Jurkat, Clone E6-1 (cell line): ENCODE measurements at regions not wholly inside any gene's neighbourhood (a gene's known extent, or its start where the extent isn't known, plus 50 kb on each side); places are given as distances from the start of the nearest gene placed in this dataset.

Experiments used
- DNase-seq: peaks from one replicate; pipeline ENCODE4 v3.0.0-alpha.2; 2011; ENCODE audit warnings: low read depth, low spot score
- H3K4me3 ChIP-seq: 2 replicates; pipeline ENCODE4 v1.5.1; 2011; ENCODE audit warnings: mild to moderate bottlenecking, low read length, control low read depth, moderate library complexity

DNA sequence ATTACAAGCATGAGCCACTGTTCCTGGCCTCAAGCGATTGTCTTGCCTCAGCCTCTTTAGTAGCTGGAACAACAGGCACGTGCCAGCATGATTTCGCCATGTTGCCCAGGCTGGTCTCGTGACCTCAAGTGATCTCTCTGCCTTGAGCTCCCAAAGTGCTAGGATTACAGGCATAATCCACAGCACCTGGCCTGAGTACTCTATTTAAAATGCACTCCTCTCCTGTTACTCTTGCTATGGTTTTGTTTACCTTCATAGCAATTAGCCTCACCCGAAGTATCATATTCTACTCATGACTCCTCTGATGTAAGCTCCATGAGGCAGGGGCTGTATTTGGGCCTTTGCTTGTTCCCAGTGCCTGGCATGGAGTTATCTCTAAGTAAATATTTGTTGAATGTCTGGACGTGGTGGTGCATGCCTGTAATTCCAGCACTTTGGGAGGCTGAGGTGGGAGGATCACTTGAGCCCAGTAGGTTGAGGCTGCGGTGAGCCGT lies 92.5 kb upstream of the SLC34A2 start:
- no peak for DNase-seq
- no peak overlapping the region for H3K4me3 ChIP-seq

- no peak for DNase-seq
- no peak overlapping the region for H3K4me3 ChIP-seq
Observed at GRCh38 chr4:25564836-25565235, 90.8 kb upstream of the SLC34A2 start.

DNA sequence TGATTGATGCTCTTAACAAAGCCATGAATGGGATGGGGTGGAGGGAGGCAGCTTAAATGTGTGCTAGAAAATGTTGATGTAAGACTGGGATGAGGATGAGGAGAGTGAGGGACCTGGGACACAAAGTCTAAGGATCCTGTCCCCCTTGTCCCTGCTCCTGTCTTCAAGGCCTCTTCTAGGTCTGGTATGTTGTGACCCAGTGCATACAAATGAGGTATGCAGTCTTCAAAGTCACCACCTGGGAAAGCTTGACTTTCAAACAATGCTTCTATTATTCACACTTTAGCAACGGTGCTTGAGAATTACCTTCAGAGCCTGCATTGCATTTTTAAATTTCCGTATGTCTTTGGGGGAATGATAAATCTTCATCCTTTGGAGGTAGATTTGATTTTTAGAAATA lies 88.4 kb upstream of the SLC34A2 start:
- DNase-seq = no peak
- H3K4me3 ChIP-seq = no peak overlapping the region

DNA sequence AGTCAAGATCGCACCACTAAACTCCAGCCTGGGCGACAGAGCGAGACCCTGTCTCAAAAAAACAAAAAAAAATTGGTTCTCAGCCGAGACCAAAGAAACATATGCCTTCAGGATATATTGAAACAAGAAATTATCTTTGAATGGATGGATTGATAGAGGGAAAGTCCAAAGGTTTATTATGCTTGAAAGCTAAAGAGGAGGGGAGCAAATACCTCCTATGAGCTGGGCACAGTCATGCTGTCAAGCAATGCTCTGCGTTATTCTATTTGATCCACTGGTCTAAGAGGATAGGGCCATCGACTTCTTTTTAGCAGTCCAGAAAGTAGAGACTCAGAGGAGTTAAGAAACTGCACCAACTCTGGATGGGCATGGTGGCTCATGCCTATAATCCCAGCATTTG lies 85.9 kb upstream of the SLC34A2 start:
- no peak for DNase-seq
- no peak overlapping the region for H3K4me3 ChIP-seq

DNA sequence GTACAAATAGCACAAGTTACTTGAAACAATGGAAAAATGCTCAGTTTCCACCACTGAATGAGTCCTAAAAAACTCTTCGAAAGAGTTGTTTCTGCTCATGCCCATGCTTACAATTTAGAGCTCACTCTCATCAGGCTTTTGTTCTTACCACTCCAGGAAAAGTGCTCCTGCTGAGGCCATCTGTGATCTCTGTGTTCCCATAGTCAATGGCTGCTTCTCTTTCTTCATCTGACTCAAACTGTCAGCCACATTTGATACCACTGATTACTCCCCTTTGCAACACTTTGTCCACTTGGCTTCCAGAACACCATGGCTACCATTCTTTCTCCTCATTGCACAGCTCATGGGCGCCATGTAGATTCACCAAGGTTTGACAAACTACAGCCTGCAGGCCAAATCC lies 80.0 kb upstream of the SLC34A2 start:
- no peak for DNase-seq

DNA sequence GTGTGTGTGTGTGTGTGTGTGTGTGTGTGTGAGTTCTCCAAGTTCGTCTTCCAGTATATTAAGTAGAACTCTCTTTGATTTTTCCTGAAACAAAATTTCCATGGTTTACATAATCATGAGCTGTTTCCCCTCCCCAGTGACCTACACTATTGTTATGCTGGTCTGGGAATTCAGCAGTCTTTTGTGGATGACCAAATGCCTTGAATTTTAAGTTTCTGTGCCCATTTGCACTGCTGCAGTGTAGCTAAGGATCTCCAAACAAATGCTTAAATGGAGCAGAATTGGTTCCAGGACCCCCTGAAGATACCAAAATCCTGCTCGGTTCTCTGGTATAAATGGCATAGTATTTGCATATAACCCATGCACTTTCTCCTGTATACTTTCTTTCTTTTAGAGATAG lies 77.2 kb upstream of the SLC34A2 start:
- no peak for DNase-seq
- H3K4me3 ChIP-seq = no peak overlapping the region

More for the DNA sequence above, 80.0 kb upstream of the SLC34A2 start:
- no peak overlapping the region for H3K4me3 ChIP-seq

GRCh38 chr4:25580633-25581467 lies 74.8 kb upstream of the SLC34A2 start:
- no peak for DNase-seq
- no peak overlapping the region for H3K4me3 ChIP-seq

DNA sequence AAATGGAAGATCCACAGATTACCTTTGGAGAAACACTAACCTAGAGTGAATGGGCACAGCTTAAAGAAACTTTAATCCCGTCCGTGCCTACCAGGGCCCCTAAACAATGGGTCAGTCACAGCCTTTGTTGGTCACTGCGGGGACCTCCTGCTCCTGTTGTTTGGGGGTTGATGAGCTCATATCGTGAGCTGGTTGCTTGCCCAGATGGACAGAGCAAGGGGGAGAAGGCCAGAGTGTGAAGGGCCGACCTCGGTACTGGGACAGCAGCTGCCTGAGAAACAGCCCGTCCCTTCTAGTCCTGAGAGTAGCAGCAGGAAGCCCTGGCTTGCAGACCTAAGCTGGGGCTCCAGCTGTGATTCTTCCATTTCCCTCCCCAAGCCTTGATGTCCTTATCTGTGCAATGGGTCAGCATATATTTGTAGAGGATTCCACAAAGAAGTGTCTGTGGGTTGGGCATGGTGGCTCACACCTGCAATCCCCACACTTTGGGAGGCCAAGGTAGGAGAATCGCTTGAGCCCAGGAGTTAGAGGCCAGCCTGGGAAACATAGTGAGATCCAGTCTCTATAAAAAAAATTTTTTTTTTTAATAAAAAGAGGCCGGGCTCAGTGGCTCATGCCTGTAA lies 69.6 kb upstream of the SLC34A2 start:
- DNase-seq = no peak

GRCh38 chr4:25588206-25588605 lies 67.4 kb upstream of the SLC34A2 start:
- H3K4me3 ChIP-seq = no peak overlapping the region
- DNase-seq = no peak

More for the DNA sequence above, 69.6 kb upstream of the SLC34A2 start:
- no peak overlapping the region for H3K4me3 ChIP-seq

GRCh38 chr4:25590171-25590570 lies 65.5 kb upstream of the SLC34A2 start:
- no peak for DNase-seq

GRCh38 chr4:25592736-25593135 lies 62.9 kb upstream of the SLC34A2 start:
- DNase-seq = no peak
- no peak overlapping the region for H3K4me3 ChIP-seq

More at GRCh38 chr4:25590171-25590570, 65.5 kb upstream of the SLC34A2 start:
- no peak overlapping the region for H3K4me3 ChIP-seq
